ENCODE measurements at regions not wholly inside any gene's neighbourhood (a gene's known extent, or its start where the extent isn't known, plus 50 kb on each side); places are given as distances from the start of the nearest gene placed in this dataset.

DNA sequence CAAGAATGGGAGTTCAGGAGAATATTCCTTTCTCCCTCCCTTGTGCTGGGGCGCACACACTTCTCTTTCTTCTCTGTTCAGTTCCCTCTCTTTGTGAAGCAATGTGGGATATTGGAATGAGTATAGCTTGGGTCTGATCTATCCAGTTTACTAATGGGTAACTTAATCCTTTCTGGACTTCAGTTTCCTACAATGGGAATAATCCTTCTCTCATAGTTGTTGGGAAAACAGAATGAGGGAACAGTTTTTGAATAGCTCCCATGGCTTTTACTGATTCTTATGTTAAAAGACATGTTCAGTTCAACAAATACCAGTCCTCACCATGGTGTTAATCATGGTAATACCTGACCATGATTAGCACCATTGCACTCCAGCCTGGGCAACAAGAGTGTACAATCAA lies 93.1 kb downstream of the ARL4C start:
- H3K27ac ChIP-seq (ENCODE audit: low read depth, low read length), result peak overlapping the region; percentile 55

DNA sequence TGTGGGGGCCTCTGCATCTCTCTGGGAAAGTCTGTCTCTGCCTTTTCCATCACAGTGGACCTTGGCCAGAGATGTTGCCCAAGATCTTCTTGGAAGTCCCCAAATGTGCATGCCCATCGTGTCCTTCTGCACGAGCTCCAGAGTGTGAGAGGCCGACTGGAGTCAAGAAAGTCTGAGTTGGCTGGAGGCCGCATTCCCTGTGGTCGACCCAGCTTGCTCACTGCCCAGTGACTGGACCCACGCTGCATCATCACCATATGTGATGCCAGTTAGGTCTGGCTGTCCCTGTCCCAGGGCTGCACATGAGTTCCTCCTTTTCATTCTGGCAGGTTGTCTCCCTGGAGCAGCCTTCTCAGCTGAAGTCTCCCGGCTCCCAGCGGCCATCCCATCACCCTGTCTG lies 93.8 kb downstream of the ARL4C start:
- Histone ChIP-seq H3K4me3 (ENCODE audit: insufficient read depth, low read length) (no peak overlapping the region), H3K9me3 (ENCODE audit: low read depth, low read length) (no peaks in the 10 kb centered on the region), H3K79me2 (ENCODE audit: insufficient read depth, low read length) (no peaks in the 10 kb centered on the region), H2AFZ (ENCODE audit: low read length) (no peak overlapping the region), H3K4me2 (ENCODE audit: insufficient read depth, low read length) (peak overlapping the region; percentile 2), H3K36me3 (ENCODE audit: insufficient read depth, low read length) (no peaks in the 10 kb centered on the region), H3K27me3 (ENCODE audit: insufficient read depth, low read length) (no peaks in the 10 kb centered on the region), H3K4me1 (ENCODE audit: insufficient read depth, low read length) (peaks cover 26% of the 10 kb centered on the region), H4K20me1 (ENCODE audit: insufficient read depth, low read length) (no peaks in the 10 kb centered on the region), H3K27ac (ENCODE audit: low read depth, low read length) (peak overlapping the region; percentile 55)
- peak; percentile 85 for DNase-seq (ENCODE audit: insufficient read length, low spot score, missing footprints)
- TF ChIP-seq, protein P1, sequence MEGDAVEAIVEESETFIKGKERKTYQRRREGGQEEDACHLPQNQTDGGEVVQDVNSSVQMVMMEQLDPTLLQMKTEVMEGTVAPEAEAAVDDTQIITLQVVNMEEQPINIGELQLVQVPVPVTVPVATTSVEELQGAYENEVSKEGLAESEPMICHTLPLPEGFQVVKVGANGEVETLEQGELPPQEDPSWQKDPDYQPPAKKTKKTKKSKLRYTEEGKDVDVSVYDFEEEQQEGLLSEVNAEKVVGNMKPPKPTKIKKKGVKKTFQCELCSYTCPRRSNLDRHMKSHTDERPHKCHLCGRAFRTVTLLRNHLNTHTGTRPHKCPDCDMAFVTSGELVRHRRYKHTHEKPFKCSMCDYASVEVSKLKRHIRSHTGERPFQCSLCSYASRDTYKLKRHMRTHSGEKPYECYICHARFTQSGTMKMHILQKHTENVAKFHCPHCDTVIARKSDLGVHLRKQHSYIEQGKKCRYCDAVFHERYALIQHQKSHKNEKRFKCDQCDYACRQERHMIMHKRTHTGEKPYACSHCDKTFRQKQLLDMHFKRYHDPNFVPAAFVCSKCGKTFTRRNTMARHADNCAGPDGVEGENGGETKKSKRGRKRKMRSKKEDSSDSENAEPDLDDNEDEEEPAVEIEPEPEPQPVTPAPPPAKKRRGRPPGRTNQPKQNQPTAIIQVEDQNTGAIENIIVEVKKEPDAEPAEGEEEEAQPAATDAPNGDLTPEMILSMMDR (IDR thresholded peaks at IDR 0.05; ENCODE audit: extremely low read depth, low read depth, low read length), result no peak

More for the DNA sequence above, 93.1 kb downstream of the ARL4C start:
- Histone ChIP-seq H3K4me2 (ENCODE audit: insufficient read depth, low read length) (no peak overlapping the region), H3K27me3 (ENCODE audit: insufficient read depth, low read length) (no peaks in the 10 kb centered on the region), H3K36me3 (ENCODE audit: insufficient read depth, low read length) (no peaks in the 10 kb centered on the region), H3K79me2 (ENCODE audit: insufficient read depth, low read length) (no peaks in the 10 kb centered on the region), H3K9me3 (ENCODE audit: low read depth, low read length) (no peaks in the 10 kb centered on the region), H2AFZ (ENCODE audit: low read length) (no peak overlapping the region), H3K4me1 (ENCODE audit: insufficient read depth, low read length) (peaks cover 21% of the 10 kb centered on the region), H3K4me3 (ENCODE audit: insufficient read depth, low read length) (no peak overlapping the region), H4K20me1 (ENCODE audit: insufficient read depth, low read length) (no peaks in the 10 kb centered on the region)
- DNase-seq (ENCODE audit: insufficient read length, low spot score, missing footprints), result no peak
- TF ChIP-seq, protein P1 (IDR thresholded peaks at IDR 0.05; ENCODE audit: extremely low read depth, low read depth, low read length), result no peak

DNA sequence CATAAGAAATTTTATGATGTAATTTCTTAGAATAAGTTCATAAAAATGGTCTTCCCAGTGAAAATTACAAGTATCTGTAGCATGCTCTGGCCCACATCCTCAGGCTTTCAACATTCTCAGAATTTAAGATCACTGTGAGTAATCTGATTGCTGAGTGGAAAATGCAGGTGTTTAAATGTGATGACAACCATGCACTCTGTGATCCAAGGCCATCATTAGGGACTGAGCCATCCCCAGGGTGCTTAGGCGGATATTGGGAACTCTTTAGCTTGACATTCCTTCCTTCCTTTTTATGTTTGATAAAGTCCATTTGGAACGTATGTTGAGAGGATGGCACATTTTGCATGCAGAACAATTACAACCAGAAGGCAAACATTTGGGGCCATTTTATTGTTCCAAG lies 95.5 kb downstream of the ARL4C start:
- Histone ChIP-seq H3K27ac (ENCODE audit: low read depth, low read length) (no peak overlapping the region), H2AFZ (ENCODE audit: low read length) (no peak overlapping the region), H4K20me1 (ENCODE audit: insufficient read depth, low read length) (no peaks in the 10 kb centered on the region), H3K4me1 (ENCODE audit: insufficient read depth, low read length) (peaks cover 26% of the 10 kb centered on the region), H3K79me2 (ENCODE audit: insufficient read depth, low read length) (no peaks in the 10 kb centered on the region), H3K4me3 (ENCODE audit: insufficient read depth, low read length) (no peak overlapping the region), H3K27me3 (ENCODE audit: insufficient read depth, low read length) (peaks cover 2% of the 10 kb centered on the region), H3K9me3 (ENCODE audit: low read depth, low read length) (no peaks in the 10 kb centered on the region), H3K36me3 (ENCODE audit: insufficient read depth, low read length) (no peaks in the 10 kb centered on the region), H3K4me2 (ENCODE audit: insufficient read depth, low read length) (no peak overlapping the region)
- TF ChIP-seq, protein P1 (IDR thresholded peaks at IDR 0.05; ENCODE audit: extremely low read depth, low read depth, low read length), result no peak
- no peak for DNase-seq (ENCODE audit: insufficient read length, low spot score, missing footprints)

GRCh38 chr2:234399451-234400246 lies 97.2 kb downstream of the ARL4C start:
- peak; percentile 64 for DNase-seq (ENCODE audit: insufficient read length, low spot score, missing footprints)
- no peaks in the 10 kb centered on the region for H4K20me1 ChIP-seq (ENCODE audit: insufficient read depth, low read length)
- H3K4me2 ChIP-seq (ENCODE audit: insufficient read depth, low read length), result no peak overlapping the region
- H3K27ac ChIP-seq (ENCODE audit: low read depth, low read length), result peak overlapping the region; percentile 42
- no peaks in the 10 kb centered on the region for H3K79me2 ChIP-seq (ENCODE audit: insufficient read depth, low read length)
- H3K4me1 ChIP-seq (ENCODE audit: insufficient read depth, low read length), result peaks cover 26% of the 10 kb centered on the region
- no peak overlapping the region for H2AFZ ChIP-seq (ENCODE audit: low read length)
- H3K9me3 ChIP-seq (ENCODE audit: low read depth, low read length), result no peaks in the 10 kb centered on the region
- no peak overlapping the region for H3K4me3 ChIP-seq (ENCODE audit: insufficient read depth, low read length)
- TF ChIP-seq, protein P1 (IDR thresholded peaks at IDR 0.05; ENCODE audit: extremely low read depth, low read depth, low read length), result no peak
- peaks cover 2% of the 10 kb centered on the region for H3K27me3 ChIP-seq (ENCODE audit: insufficient read depth, low read length)
- H3K36me3 ChIP-seq (ENCODE audit: insufficient read depth, low read length), result no peaks in the 10 kb centered on the region
